BJ (cell line): ENCODE measurements at regions not wholly inside any gene's neighbourhood (a gene's known extent, or its start where the extent isn't known, plus 50 kb on each side); places are given as distances from the start of the nearest gene placed in this dataset.
"Not testable (repeated sequence)": the region's sequence is repeated elsewhere in the genome, so short reads cannot be mapped to it uniquely, and the experiment has no call there.

Experiments
- CTCF ChIA-PET: fragments of 350-600 bp; formaldehyde crosslinking; extraction: SDS; loops from one replicate; lab custom pipeline; 2021; ENCODE audit warnings: antibody characterized with exemption, inconsistent platforms; lab: Yijun Ruan, JAX
- POLR2A ChIA-PET: fragments of 300-600 bp; sonication (Branson Sonifier 250); formaldehyde crosslinking; extraction: SDS; loops from one replicate; lab custom pipeline; 2021; ENCODE audit warnings: antibody characterized with exemption; lab: Charles Lee
- DNase-seq: peaks from one replicate; pipeline ENCODE4 v3.0.0-alpha.2; 2011; ENCODE audit warnings: low read depth
- H3K27me3 ChIP-seq: 2 replicates; pipeline ENCODE4 v1.6.0; 2011; ENCODE audit warnings: low read length; ENCODE audit not compliant: control insufficient read depth, insufficient read depth
- H3K36me3 ChIP-seq: 2 replicates; pipeline ENCODE4 v1.5.1; 2011; ENCODE audit warnings: low read length; ENCODE audit not compliant: control insufficient read depth, insufficient read depth
- H3K4me3 ChIP-seq: 2 replicates; pipeline ENCODE4 v1.5.1; 2011; ENCODE audit warnings: low read depth, mild to moderate bottlenecking, control low read depth, low read length
- TF ChIP-seq, protein P1 (sequence below): IDR thresholded peaks from 2 replicates; pipeline ENCODE4 v1.5.1; 2011; ENCODE audit warnings: low read depth, mild to moderate bottlenecking, control low read depth, inconsistent platforms, low read length, moderate library complexity; ENCODE audit not compliant: insufficient read depth

- no peak overlapping the region for H3K4me3 ChIP-seq
- H3K36me3 ChIP-seq: no peaks in the 10 kb centered on the region
- CTCF ChIA-PET: no interaction called here
- POLR2A ChIA-PET: no interaction called here
- no peak for DNase-seq
- TF ChIP-seq, protein P1, sequence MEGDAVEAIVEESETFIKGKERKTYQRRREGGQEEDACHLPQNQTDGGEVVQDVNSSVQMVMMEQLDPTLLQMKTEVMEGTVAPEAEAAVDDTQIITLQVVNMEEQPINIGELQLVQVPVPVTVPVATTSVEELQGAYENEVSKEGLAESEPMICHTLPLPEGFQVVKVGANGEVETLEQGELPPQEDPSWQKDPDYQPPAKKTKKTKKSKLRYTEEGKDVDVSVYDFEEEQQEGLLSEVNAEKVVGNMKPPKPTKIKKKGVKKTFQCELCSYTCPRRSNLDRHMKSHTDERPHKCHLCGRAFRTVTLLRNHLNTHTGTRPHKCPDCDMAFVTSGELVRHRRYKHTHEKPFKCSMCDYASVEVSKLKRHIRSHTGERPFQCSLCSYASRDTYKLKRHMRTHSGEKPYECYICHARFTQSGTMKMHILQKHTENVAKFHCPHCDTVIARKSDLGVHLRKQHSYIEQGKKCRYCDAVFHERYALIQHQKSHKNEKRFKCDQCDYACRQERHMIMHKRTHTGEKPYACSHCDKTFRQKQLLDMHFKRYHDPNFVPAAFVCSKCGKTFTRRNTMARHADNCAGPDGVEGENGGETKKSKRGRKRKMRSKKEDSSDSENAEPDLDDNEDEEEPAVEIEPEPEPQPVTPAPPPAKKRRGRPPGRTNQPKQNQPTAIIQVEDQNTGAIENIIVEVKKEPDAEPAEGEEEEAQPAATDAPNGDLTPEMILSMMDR: no peak
- no peaks in the 10 kb centered on the region for H3K27me3 ChIP-seq
These were observed 194.5 kb upstream of the DAB2 start for GRCh38 chr5:39619168-39619818.

DNA sequence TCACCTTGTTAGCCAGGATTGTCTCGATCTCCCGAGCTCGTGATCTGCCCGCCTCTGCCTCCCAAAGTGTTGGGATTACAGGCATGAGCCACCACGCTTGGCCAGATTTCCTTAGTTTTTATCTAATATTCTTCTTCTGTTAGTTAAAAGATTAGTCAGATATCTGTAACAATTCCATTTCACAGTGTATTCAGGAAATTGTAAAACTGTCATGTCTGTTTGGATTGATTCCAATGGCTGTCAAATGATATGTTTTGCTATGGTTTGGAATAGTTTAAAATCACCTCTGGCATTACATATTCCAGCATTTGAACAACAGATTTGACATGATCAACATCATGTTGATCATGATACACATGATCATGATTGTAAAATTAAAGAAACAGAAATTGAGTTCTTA is 193.6 kb upstream of the DAB2 start:
- Histone ChIP-seq H3K4me3 (no peak overlapping the region), H3K27me3 (no peaks in the 10 kb centered on the region), H3K36me3 (no peaks in the 10 kb centered on the region)
- no peak for DNase-seq
- POLR2A ChIA-PET: no interaction called here
- TF ChIP-seq, protein P1: no peak
- CTCF ChIA-PET: no interaction called here

DNA sequence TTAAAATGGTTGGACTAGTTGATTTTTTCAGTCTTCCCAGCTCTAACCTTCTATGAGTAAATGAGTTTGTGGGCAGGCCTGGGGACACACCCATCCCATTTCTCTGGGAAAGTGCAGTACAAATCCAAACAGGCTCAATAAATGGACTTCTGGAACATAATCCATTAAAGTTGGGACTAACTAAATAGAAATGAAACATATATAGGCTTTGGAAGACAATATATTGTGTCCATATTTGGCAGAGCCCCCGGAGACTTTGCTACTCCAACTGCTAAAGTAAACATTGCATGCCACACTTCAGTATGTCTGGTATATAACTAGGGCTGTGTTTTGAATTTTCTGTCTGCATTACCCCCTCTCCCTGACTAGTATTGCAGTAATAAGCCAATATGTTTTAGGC is 191.4 kb upstream of the DAB2 start:
- ChIA-PET CTCF (no interaction called here), POLR2A (no interaction called here)
- Histone ChIP-seq H3K4me3 (no peak overlapping the region), H3K27me3 (no peaks in the 10 kb centered on the region), H3K36me3 (no peaks in the 10 kb centered on the region)
- no peak for DNase-seq
- TF ChIP-seq, protein P1: no peak

DNA sequence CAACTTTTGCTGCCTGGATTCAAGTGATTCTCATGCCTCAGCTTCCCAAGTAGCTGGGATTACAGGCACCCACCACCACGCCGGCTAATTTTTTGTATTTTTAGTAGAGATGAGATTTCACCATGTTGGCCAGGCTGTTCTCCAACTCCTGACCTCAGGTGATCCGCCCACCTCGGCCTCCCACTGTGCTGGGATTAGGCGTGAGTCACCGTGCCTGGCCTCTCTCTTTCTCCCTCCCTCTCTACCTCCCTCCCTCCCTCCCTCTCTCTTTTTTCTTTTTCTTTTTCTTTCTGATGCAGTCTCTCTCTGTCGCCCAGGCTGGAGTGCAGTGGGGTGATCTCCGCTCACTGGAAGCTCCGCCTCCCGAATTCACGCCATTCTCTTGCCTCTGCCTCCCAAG is 186.3 kb upstream of the DAB2 start:
- H3K4me3 ChIP-seq, H3K27me3 ChIP-seq, POLR2A ChIA-PET, CTCF ChIA-PET, H3K36me3 ChIP-seq, DNase-seq: not testable (repeated sequence)

- H3K36me3 ChIP-seq: no peaks in the 10 kb centered on the region
- TF ChIP-seq, protein P1: no peak
- CTCF ChIA-PET: no interaction called here
- no peak overlapping the region for H3K4me3 ChIP-seq
- H3K27me3 ChIP-seq: no peaks in the 10 kb centered on the region; the same call in 1 of the 2 replicates
- POLR2A ChIA-PET: no interaction called here
- no peak for DNase-seq
These were observed 183.2 kb upstream of the DAB2 start for GRCh38 chr5:39608024-39608423.

GRCh38 chr5:39606591-39606990 is 181.8 kb upstream of the DAB2 start:
- DNase-seq: no peak
- Histone ChIP-seq H3K27me3 (no peaks in the 10 kb centered on the region; the same call in 1 of the 2 replicates), H3K4me3 (no peak overlapping the region), H3K36me3 (no peaks in the 10 kb centered on the region)
- POLR2A ChIA-PET: no interaction called here
- TF ChIP-seq, protein P1: no peak
- CTCF ChIA-PET: no interaction called here
